ENCODE measurements at regions not wholly inside any gene's neighbourhood (a gene's known extent, or its start where the extent isn't known, plus 50 kb on each side); places are given as distances from the start of the nearest gene placed in this dataset.

GRCh38 chr18:7317804-7318231, 86.9 kb downstream of the LRRC30 start:
- TF ChIP-seq POLR2A (IDR thresholded peaks at IDR 0.05; ENCODE audit: extremely low read depth, insufficient read length) (no peak), MAX (IDR thresholded peaks at IDR 0.05; ENCODE audit: low read depth, low read length) (no peak)
